ENCODE measurements at regions not wholly inside any gene's neighbourhood (a gene's known extent, or its start where the extent isn't known, plus 50 kb on each side); places are given as distances from the start of the nearest gene placed in this dataset.

GRCh38 chr1:219350172-219350931 lies 176.7 kb downstream of the LYPLAL1 start:
- no peak for DNase-seq (ENCODE audit: low read depth)
- no peak overlapping the region for H3K4me3 ChIP-seq (ENCODE audit: low read length)
- no peak for TF ChIP-seq CTCF (IDR thresholded peaks at IDR 0.05; ENCODE audit: insufficient read depth, low read depth, low read length, missing control alignments)

DNA sequence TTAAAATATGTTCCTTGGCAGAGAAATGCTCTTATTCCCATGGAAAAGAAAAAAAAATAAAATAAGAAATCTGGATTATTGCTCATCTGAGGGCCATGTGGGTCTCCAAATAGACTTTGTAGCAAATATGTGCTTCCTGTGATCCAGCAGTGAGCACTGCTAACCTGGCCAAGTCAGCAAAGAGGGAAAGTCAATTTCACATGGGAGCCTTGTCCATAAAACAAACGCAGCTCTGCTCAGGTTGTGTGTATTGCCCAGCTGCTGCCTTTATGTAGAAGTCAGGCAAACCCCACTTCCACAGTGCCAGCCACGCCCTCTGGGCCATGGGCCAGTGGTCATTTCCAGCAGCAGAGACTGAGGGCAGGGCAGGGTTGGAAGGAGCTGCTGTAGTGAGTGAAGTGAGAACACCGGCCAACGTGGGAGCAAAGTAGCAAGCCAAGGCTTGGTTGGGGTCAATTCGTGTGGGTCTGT lies 174.3 kb downstream of the LYPLAL1 start:
- no peak for TF ChIP-seq CTCF (IDR thresholded peaks at IDR 0.05; ENCODE audit: insufficient read depth, low read depth, low read length, missing control alignments)
- H3K4me3 ChIP-seq (ENCODE audit: low read length) = no peak overlapping the region
- DNase-seq (ENCODE audit: low read depth) = no peak

GRCh38 chr1:219347376-219347775 lies 173.7 kb downstream of the LYPLAL1 start:
- no peak for TF ChIP-seq CTCF (IDR thresholded peaks at IDR 0.05; ENCODE audit: insufficient read depth, low read depth, low read length, missing control alignments)
- no peak for DNase-seq (ENCODE audit: low read depth)
- H3K4me3 ChIP-seq (ENCODE audit: low read length) = no peak overlapping the region

GRCh38 chr1:219345953-219346352 lies 172.3 kb downstream of the LYPLAL1 start:
- no peak for DNase-seq (ENCODE audit: low read depth)
- TF ChIP-seq CTCF (IDR thresholded peaks at IDR 0.05; ENCODE audit: insufficient read depth, low read depth, low read length, missing control alignments) = no peak
- no peak overlapping the region for H3K4me3 ChIP-seq (ENCODE audit: low read length)

- H3K4me3 ChIP-seq (ENCODE audit: low read length) = no peak overlapping the region
- TF ChIP-seq CTCF (IDR thresholded peaks at IDR 0.05; ENCODE audit: insufficient read depth, low read depth, low read length, missing control alignments) = no peak
- DNase-seq (ENCODE audit: low read depth) = no peak
Measured at GRCh38 chr1:219342836-219343235, 169.2 kb downstream of the LYPLAL1 start.

DNA sequence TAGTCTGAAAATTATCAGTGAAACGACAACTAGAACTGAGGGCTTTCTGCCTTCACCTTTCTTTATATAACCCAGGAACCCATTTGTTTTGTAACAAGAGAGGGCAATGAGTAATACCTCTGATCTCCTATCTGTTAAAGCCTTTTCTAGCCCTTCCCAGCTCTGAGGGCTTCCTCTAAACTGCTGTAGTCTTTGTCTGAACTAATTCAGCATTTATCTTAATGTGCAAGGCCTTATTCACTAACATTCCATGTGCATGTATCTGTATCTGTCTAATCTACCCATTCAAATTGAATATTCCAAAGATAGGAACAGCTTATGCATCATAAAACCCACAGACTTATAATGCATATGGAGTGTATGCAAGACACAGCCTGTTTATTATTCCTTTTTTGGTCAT lies 167.1 kb downstream of the LYPLAL1 start:
- TF ChIP-seq CTCF (IDR thresholded peaks at IDR 0.05; ENCODE audit: insufficient read depth, low read depth, low read length, missing control alignments) = no peak
- peak; percentile 63 for DNase-seq (ENCODE audit: low read depth)
- no peak overlapping the region for H3K4me3 ChIP-seq (ENCODE audit: low read length)

DNA sequence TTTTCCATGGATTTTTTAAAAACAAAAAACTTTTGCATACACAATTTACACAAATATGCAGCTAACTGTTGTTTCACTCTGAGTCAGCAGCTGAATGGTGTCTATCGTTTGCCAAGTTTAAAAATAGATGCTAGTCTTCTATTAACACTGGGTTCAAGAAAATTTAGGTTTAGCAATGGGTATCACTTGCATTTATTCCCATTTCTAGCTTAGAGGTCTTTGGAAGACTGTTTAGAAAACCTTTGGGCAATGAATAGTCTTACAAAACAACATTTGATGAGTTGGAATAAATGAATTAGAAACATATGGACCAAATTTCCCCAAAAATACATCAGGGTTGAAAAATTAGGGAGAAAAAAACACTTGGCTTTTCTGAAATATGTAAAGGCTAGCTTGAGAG lies 165.8 kb downstream of the LYPLAL1 start:
- no peak overlapping the region for H3K4me3 ChIP-seq (ENCODE audit: low read length)
- DNase-seq (ENCODE audit: low read depth) = no peak
- no peak for TF ChIP-seq CTCF (IDR thresholded peaks at IDR 0.05; ENCODE audit: insufficient read depth, low read depth, low read length, missing control alignments)

All from epithelial cell of esophagus (primary cell).